ENCODE measurements at regions not wholly inside any gene's neighbourhood (a gene's known extent, or its start where the extent isn't known, plus 50 kb on each side); places are given as distances from the start of the nearest gene placed in this dataset.

DNA sequence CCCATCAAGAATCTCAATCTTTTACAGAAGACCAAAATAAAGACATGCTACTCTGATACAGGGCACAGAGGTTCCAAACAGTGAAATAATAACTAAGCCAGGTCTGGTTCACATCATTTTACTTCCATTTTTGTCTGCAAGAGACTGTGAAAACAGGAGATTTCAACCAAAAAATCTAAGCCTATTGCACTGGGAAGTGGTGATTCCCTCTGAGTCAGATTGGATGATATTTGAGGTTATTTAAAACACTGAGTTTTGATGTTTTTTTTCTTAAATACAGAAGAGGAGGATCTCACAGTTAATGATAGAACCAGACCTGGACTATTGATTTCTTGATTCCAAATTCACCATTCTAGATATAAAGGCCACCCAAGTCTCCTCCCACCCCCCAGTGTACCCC, 117.3 kb upstream of the FAM20A start:
- H2AFZ ChIP-seq: no peak overlapping the region
- no peak overlapping the region for H3K4me3 ChIP-seq
- H3K27me3 ChIP-seq: no peaks in the 10 kb centered on the region
- H4K20me1 ChIP-seq (ENCODE audit: insufficient read depth, poor library complexity, severe bottlenecking): no peaks in the 10 kb centered on the region
- no peaks in the 10 kb centered on the region for H3K9me3 ChIP-seq (ENCODE audit: low read depth)
- no peaks in the 10 kb centered on the region for H3K79me2 ChIP-seq
- H3K4me1 ChIP-seq (ENCODE audit: insufficient read depth): no peaks in the 10 kb centered on the region
- no peak overlapping the region for H3K27ac ChIP-seq
- no peak for DNase-seq (ENCODE audit: low spot score)
- no peaks in the 10 kb centered on the region for H3K36me3 ChIP-seq (replicated peaks; ENCODE audit: insufficient read depth, low read depth)
- H3K9me2 ChIP-seq (replicated peaks; ENCODE audit: insufficient read depth): no peaks in the 10 kb centered on the region
- no peak overlapping the region for H3K4me2 ChIP-seq
- TF ChIP-seq, protein P1, sequence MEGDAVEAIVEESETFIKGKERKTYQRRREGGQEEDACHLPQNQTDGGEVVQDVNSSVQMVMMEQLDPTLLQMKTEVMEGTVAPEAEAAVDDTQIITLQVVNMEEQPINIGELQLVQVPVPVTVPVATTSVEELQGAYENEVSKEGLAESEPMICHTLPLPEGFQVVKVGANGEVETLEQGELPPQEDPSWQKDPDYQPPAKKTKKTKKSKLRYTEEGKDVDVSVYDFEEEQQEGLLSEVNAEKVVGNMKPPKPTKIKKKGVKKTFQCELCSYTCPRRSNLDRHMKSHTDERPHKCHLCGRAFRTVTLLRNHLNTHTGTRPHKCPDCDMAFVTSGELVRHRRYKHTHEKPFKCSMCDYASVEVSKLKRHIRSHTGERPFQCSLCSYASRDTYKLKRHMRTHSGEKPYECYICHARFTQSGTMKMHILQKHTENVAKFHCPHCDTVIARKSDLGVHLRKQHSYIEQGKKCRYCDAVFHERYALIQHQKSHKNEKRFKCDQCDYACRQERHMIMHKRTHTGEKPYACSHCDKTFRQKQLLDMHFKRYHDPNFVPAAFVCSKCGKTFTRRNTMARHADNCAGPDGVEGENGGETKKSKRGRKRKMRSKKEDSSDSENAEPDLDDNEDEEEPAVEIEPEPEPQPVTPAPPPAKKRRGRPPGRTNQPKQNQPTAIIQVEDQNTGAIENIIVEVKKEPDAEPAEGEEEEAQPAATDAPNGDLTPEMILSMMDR (IDR thresholded peaks at IDR 0.05; ENCODE audit: poor library complexity): no peak
- TF ChIP-seq EZH2phosphoT487 (IDR thresholded peaks at IDR 0.05; ENCODE audit: low read depth, severe bottlenecking, unreplicated experiment) (no peak), EZH2 (IDR thresholded peaks at IDR 0.05; ENCODE audit: borderline replicate concordance) (no peak)

GRCh38 chr17:68714676-68715075, 113.5 kb upstream of the FAM20A start:
- WGBS (ENCODE audit: low lambda C conversion rate, missing lambda C conversion rate): 93% methylated on average over 2 of the region's 2 CpGs

GRCh38 chr17:68711858-68712257, 110.7 kb upstream of the FAM20A start:
- no peak overlapping the region for H3K4me3 ChIP-seq
- H3K9me3 ChIP-seq (ENCODE audit: low read depth): no peaks in the 10 kb centered on the region
- no peaks in the 10 kb centered on the region for H3K79me2 ChIP-seq
- no peak overlapping the region for H3K4me2 ChIP-seq
- TF ChIP-seq EZH2phosphoT487 (IDR thresholded peaks at IDR 0.05; ENCODE audit: low read depth, severe bottlenecking, unreplicated experiment): no peak
- TF ChIP-seq EZH2 (IDR thresholded peaks at IDR 0.05; ENCODE audit: borderline replicate concordance): no peak
- H4K20me1 ChIP-seq (ENCODE audit: insufficient read depth, poor library complexity, severe bottlenecking): no peaks in the 10 kb centered on the region
- H3K36me3 ChIP-seq (replicated peaks; ENCODE audit: insufficient read depth, low read depth): no peaks in the 10 kb centered on the region
- no peak overlapping the region for H3K27ac ChIP-seq
- DNase-seq (ENCODE audit: low spot score): no peak
- WGBS (ENCODE audit: low lambda C conversion rate, missing lambda C conversion rate): 50% methylated on average over 4 of the region's 4 CpGs
- H3K9me2 ChIP-seq (replicated peaks; ENCODE audit: insufficient read depth): no peaks in the 10 kb centered on the region
- H3K4me1 ChIP-seq (ENCODE audit: insufficient read depth): peaks cover 10% of the 10 kb centered on the region
- no peak overlapping the region for H2AFZ ChIP-seq
- H3K27me3 ChIP-seq: no peaks in the 10 kb centered on the region

More at GRCh38 chr17:68714676-68715075, 113.5 kb upstream of the FAM20A start:
- Histone ChIP-seq H3K9me2 (replicated peaks; ENCODE audit: insufficient read depth) (no peaks in the 10 kb centered on the region), H3K4me2 (no peak overlapping the region), H3K9me3 (ENCODE audit: low read depth) (no peaks in the 10 kb centered on the region), H3K27me3 (no peaks in the 10 kb centered on the region), H3K36me3 (replicated peaks; ENCODE audit: insufficient read depth, low read depth) (no peaks in the 10 kb centered on the region), H4K20me1 (ENCODE audit: insufficient read depth, poor library complexity, severe bottlenecking) (no peaks in the 10 kb centered on the region), H3K79me2 (no peaks in the 10 kb centered on the region), H3K4me3 (no peak overlapping the region), H3K4me1 (ENCODE audit: insufficient read depth) (peaks cover 10% of the 10 kb centered on the region), H3K27ac (no peak overlapping the region), H2AFZ (no peak overlapping the region)
- no peak for TF ChIP-seq EZH2phosphoT487 (IDR thresholded peaks at IDR 0.05; ENCODE audit: low read depth, severe bottlenecking, unreplicated experiment)
- TF ChIP-seq EZH2 (IDR thresholded peaks at IDR 0.05; ENCODE audit: borderline replicate concordance): no peak
- TF ChIP-seq, protein P1 (IDR thresholded peaks at IDR 0.05; ENCODE audit: poor library complexity): no peak
- no peak for DNase-seq (ENCODE audit: low spot score)

- no peak for DNase-seq (ENCODE audit: low spot score)
- Histone ChIP-seq H3K4me1 (ENCODE audit: insufficient read depth) (peaks cover 10% of the 10 kb centered on the region), H4K20me1 (ENCODE audit: insufficient read depth, poor library complexity, severe bottlenecking) (no peaks in the 10 kb centered on the region), H3K9me2 (replicated peaks; ENCODE audit: insufficient read depth) (no peaks in the 10 kb centered on the region), H3K27ac (peak overlapping the region; percentile 5), H2AFZ (no peak overlapping the region), H3K4me2 (peak overlapping the region; percentile 64), H3K36me3 (replicated peaks; ENCODE audit: insufficient read depth, low read depth) (no peaks in the 10 kb centered on the region), H3K9me3 (ENCODE audit: low read depth) (no peaks in the 10 kb centered on the region), H3K79me2 (no peaks in the 10 kb centered on the region), H3K4me3 (no peak overlapping the region), H3K27me3 (no peaks in the 10 kb centered on the region)
- no peak for TF ChIP-seq EZH2phosphoT487 (IDR thresholded peaks at IDR 0.05; ENCODE audit: low read depth, severe bottlenecking, unreplicated experiment)
- no peak for TF ChIP-seq EZH2 (IDR thresholded peaks at IDR 0.05; ENCODE audit: borderline replicate concordance)
- TF ChIP-seq, protein P1 (IDR thresholded peaks at IDR 0.05; ENCODE audit: poor library complexity): no peak
- WGBS (ENCODE audit: low lambda C conversion rate, missing lambda C conversion rate): 69% methylated on average over 1 of the region's 1 CpG
Observed at GRCh38 chr17:68710976-68711375, 109.8 kb upstream of the FAM20A start.

Data from hepatocyte (in vitro differentiated cells).